GM21367 (cell line): ENCODE measurements at regions not wholly inside any gene's neighbourhood (a gene's known extent, or its start where the extent isn't known, plus 50 kb on each side); places are given as distances from the start of the nearest gene placed in this dataset.

Experiments used
- ATAC-seq: cut with Tn5 transposase; IDR thresholded peaks from one replicate; pipeline ENCODE4 v1.9.1; 2021; ENCODE audit not compliant: unreplicated experiment

- ATAC-seq, result no peak
These were observed 100.0 kb upstream of the NEDD9 start for GRCh38 chr6:11332463-11332862.

- ATAC-seq, result no peak
These were observed 98.6 kb upstream of the NEDD9 start for GRCh38 chr6:11331111-11331510.

DNA sequence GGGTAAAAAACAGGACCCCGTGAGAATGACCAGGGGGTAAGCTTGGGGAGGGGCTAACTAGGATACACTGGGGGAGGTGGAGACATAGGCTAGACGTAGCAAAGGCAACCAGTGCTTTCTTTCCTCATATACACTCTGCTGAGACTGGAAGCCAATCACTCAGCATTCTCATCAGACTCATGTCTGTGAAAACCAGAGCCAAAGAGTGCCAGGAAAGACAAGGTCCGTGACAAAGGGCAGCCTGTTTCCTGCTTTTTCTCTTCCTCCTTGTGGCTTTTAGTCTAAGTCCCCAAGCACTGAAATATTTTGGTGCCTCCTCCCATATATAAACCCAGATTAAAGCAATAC lies 97.9 kb upstream of the NEDD9 start:
- ATAC-seq, result no peak

DNA sequence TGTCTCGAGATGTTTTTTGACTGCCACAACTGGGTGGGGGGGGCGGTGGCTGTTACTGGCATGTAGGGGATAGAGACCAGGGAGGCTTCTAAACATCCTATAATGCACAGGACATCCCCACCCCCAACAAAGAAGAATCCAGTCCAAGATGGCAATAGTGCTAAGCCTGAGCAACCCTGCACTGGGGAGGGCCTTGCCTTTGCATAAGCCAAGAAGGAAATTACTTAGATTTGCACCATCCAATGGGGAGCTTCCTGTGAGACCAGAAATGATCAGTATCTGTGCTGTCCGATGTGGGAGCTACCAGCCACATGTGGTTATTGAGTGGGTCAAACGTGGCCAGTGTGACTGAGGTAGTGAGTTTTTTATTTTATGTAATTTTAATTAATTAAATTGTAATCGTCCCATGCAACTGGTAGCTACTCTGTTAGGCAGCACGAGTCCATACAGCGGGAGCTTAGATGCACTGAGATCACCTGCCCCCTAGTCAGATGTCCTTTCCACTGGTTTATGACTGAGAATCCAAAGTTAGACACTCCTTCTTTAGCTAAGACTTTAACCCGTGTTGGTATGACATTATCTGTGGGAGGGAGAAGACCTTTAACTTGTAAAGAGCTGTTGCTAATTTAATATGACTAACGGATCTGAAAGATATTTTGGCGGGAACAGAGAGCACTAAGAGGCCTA lies 97.4 kb upstream of the NEDD9 start:
- ATAC-seq, result no peak

- ATAC-seq, result no peak
These were observed 96.3 kb upstream of the NEDD9 start for GRCh38 chr6:11328613-11329247.

- no peak for ATAC-seq
These were observed 95.5 kb upstream of the NEDD9 start for GRCh38 chr6:11327961-11328360.

DNA sequence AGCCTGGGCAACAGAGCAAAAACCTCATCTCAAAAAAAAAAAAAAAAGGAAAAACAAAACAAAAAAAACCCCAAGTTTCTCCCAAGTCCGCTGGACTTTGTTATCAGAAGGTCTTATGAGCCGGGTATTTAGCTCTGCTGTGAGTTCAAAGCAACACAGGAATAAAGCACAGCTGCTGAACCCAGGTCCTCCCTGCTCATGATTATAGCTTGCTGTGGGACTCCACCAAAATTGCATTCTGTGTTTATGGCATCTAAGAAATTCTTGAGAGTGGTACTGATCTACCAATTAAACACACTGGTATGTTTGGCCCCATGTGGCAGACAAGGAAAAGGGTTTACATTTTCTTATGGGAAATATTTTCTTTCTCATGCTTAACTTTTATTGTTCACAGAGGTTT lies 93.6 kb upstream of the NEDD9 start:
- ATAC-seq, result no peak

- peak; percentile 58 for ATAC-seq
These were observed 92.1 kb upstream of the NEDD9 start for GRCh38 chr6:11324453-11325015.

GRCh38 chr6:11323666-11324452 lies 91.4 kb upstream of the NEDD9 start:
- no peak for ATAC-seq

GRCh38 chr6:11322252-11322885 lies 89.9 kb upstream of the NEDD9 start:
- no peak for ATAC-seq

DNA sequence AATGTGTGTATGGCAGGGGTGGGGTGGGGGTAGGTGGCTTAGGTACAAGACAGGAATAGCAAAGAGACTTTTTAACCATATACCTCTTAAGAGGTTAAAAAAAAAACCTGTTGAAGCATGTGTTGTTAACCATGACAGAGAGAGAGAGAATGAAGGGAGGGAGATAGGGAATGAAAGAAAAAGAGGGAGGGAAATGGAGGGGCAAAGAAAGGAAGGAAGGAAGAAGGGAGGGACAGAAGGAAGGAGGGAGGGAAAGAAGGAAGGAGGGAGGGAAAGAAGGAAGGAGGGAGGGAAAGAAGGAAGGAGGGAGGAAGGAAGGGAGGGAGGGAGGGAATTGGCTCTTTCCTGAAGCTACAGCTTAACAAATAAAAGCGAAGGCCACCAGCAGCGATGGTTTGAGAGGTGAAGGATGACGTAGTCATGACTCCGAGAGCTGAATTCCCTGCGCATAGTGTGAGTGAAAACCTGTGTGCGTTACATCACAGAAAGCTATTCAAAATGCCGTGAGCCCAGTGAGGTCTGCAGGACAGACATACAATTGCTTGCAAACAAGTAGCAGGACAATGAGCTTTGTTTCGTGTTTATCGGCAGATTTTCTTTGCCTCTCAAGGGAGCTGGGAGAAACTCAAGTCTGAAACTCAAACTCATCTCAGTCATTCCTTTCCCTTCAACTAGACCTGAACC lies 88.6 kb upstream of the NEDD9 start:
- no peak for ATAC-seq

- ATAC-seq, result no peak
These were observed 86.7 kb upstream of the NEDD9 start for GRCh38 chr6:11318835-11319813.

DNA sequence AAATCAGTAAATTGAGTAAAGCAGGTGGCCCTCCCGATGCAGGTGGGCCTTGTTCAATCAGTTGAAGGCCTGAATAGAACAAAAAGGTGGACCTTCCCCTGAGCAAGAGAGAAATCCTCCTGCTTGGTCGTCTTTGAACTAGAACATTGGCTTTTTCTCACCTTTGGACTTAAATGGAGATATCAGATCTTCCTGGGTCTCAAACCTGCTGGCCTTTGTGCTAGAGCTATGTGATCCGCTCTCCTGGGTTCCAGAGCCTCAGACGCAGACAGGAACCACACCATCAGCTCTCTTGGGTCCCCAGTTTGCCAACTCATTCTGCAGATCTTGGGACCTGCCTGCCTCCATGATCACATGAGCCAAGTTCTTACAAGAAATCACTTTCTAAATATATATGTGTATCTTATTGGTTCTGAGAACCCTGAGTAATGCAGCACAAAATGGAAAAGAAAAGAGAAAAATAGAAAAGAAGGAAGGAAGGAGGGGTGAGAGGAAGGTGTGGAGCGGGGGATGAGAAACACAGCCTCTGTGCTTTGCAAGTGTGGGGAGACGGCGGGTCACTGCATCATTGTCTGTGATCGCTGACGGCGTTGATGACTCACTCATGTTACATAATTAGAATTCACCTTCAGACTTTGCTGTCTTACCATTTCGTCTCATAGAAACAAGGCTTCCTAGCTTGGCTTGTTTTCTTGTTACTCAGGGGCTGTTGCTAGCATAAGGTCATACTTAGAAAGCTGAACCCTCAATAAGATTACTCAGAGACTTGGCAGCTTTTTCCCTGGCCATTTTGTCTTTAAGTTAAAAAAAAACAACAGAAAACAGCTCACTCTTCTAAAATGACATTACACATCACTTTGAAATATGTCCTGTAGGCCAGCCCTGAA lies 85.7 kb upstream of the NEDD9 start:
- ATAC-seq, result peak; percentile 59

- ATAC-seq, result no peak
These were observed 83.4 kb upstream of the NEDD9 start for GRCh38 chr6:11315743-11316437.

DNA sequence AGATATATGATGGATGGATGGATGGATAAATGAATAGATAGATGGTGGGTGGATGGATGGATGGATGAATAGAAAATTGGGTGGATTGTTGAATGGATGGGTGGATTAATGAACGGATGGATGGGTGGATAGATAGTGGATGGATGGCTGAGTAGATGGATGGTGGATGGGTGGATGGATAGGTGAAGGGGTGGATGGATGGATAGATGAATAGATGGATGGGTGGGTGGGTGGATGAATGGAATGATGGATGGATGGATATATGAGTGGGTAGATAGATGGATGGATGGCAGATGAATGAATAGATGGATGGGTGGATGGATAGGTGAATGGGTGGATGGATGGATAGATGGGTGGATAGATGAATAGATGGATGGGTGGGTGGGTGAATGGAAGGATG lies 80.7 kb upstream of the NEDD9 start:
- ATAC-seq, result no peak

- ATAC-seq, result no peak
These were observed 79.5 kb upstream of the NEDD9 start for GRCh38 chr6:11311970-11312369.

- no peak for ATAC-seq
These were observed 77.6 kb upstream of the NEDD9 start for GRCh38 chr6:11309947-11310665.
